Tongue (tissue), 1 donor: ENCODE measurements at regions not wholly inside any gene's neighbourhood (a gene's known extent, or its start where the extent isn't known, plus 50 kb on each side); places are given as distances from the start of the nearest gene placed in this dataset.
"Not testable (repeated sequence)": the region's sequence is repeated elsewhere in the genome, so short reads cannot be mapped to it uniquely, and the experiment has no call there.

Experiments used
- DNase-seq: peaks from one replicate; pipeline ENCODE4 v3.0.0-alpha.2; 2015

- DNase-seq = no peak
Observed at GRCh38 chrX:73390628-73391567, 56.0 kb upstream of the CDX4 start.

DNA sequence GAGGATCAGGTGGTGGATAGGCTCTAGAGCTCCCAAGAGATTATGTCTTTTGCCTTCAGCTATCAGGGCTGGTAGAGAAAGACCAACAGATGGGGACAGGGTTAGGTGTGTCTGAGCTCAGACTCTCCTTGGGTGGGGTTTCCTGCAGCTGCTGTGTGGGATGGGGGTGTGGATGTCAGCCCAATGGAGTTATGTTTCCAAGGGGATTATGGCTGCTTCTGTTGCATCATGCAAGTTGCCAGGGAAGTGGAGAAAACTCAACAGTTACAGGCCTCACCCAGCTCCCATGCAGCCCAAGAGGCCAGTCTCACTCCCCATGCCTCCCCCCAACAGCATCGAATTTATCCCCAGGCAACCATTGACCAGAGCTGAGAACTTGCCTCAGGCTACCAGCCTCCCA, 80.2 kb upstream of the CDX4 start:
- DNase-seq = no peak

- not testable (repeated sequence) for DNase-seq
Observed at GRCh38 chrX:73357294-73357693, 89.6 kb upstream of the CDX4 start.

DNA sequence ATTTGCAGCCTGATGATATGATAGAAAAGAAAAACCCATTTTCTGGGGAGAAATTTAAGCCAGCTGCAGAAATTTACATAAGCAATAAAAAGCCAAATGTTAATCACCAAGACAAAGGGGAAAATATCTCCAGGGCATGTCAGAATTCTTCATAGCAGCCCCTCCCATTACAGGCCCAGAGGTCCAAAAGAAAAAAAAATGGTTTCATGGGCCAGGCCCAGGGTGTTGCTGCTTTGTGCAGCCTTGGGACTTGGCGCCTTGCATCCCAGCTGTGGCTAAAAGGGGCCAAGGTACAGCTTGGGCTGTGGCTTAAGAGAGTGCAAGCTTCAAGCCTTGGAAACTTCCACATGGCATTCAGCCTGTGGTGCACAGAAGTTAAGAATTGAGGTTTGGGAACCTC, 97.9 kb upstream of the CDX4 start:
- DNase-seq = no peak

- DNase-seq = peak; percentile 0
Observed at GRCh38 chrX:73337366-73337765, 109.5 kb upstream of the CDX4 start.

- no peak for DNase-seq
Observed at GRCh38 chrX:73289039-73289438, 74.4 kb upstream of the NAP1L2 start.

DNA sequence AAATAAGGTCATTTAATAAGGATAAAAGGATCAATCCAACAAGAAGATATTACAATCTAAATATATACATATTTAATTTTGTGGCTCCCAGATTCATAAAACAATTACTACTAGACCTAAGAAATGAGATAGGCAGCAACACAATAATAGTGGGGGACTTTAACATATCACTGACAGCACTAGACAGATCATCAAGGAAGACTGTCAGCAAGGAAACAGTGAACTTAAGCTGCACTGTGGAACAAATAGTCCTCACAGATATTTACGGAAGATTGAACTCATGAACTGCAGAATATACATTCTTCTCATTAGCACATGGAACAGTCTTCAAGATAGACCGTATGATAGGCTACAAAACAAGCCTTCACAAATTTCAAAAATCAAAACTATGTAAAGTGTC, 56.1 kb upstream of the NAP1L2 start:
- DNase-seq = no peak

DNA sequence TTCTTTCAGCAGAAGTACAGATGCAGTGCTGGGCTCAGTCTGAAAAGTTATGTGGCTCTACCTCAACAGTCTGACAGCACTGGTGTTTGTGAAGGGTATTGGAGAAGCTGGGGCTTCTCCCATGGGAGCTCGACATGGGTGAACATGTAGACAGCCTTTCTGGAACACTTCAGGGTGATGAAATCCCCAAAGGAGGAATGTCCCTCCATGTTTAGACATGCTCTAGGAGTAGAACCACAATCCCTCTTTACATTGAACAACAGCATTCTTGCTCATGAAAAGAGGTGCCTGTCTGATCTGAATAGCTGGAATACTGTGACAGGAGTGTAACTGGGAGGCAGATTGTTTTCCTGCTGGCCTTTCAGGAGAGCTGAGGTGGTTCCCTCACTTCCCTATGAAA, 53.8 kb upstream of the NAP1L2 start:
- no peak for DNase-seq

GRCh38 chrX:73267979-73268378, 53.3 kb upstream of the NAP1L2 start:
- DNase-seq = no peak

GRCh38 chrX:73267206-73267605, 52.6 kb upstream of the NAP1L2 start:
- DNase-seq = no peak

- no peak for DNase-seq
Observed at GRCh38 chrX:73266766-73267165, 52.1 kb upstream of the NAP1L2 start.
